ENCODE measurements at regions not wholly inside any gene's neighbourhood (a gene's known extent, or its start where the extent isn't known, plus 50 kb on each side); places are given as distances from the start of the nearest gene placed in this dataset.
"Not testable (repeated sequence)": the region's sequence is repeated elsewhere in the genome, so short reads cannot be mapped to it uniquely, and the experiment has no call there.

DNA sequence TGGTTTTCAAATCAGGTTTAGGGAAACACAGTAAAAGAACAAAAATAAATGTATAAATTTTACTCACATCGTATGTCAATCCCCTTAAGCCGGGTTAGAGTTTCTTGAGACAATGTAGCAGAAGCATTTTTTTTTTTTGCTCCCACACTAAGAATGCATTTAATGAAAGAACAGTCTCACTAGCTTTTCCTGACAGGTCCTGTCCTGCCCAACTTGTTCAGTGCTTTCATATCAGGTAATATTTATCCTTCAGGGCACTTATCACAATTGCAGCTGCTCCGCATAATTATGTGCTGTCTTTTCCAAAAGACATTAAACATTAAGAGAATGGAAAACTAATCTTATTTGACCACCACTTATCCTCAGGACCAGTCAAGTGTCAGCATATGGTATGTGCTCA lies 632.0 kb downstream of the HTR1B start (continued):
- TF ChIP-seq, protein P1, sequence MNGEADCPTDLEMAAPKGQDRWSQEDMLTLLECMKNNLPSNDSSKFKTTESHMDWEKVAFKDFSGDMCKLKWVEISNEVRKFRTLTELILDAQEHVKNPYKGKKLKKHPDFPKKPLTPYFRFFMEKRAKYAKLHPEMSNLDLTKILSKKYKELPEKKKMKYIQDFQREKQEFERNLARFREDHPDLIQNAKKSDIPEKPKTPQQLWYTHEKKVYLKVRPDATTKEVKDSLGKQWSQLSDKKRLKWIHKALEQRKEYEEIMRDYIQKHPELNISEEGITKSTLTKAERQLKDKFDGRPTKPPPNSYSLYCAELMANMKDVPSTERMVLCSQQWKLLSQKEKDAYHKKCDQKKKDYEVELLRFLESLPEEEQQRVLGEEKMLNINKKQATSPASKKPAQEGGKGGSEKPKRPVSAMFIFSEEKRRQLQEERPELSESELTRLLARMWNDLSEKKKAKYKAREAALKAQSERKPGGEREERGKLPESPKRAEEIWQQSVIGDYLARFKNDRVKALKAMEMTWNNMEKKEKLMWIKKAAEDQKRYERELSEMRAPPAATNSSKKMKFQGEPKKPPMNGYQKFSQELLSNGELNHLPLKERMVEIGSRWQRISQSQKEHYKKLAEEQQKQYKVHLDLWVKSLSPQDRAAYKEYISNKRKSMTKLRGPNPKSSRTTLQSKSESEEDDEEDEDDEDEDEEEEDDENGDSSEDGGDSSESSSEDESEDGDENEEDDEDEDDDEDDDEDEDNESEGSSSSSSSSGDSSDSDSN (CRISPR knock-in tag; IDR thresholded peaks at IDR 0.05): no peak
- TF ChIP-seq SRSF1 (optimal IDR thresholded peaks at IDR 0.05; ENCODE audit: low read depth, low read length) (no peak), GPN1 (CRISPR knock-in tag; IDR thresholded peaks at IDR 0.05; ENCODE audit: borderline replicate concordance) (no peak), SMARCC2 (IDR thresholded peaks at IDR 0.05) (no peak), ZMYM3 (CRISPR knock-in tag; IDR thresholded peaks at IDR 0.05) (no peak), DMTF1 (CRISPR knock-in tag; IDR thresholded peaks at IDR 0.05) (no peak), HES4 (CRISPR knock-in tag; IDR thresholded peaks at IDR 0.05; ENCODE audit: borderline replicate concordance) (no peak), HNF4A (CRISPR knock-in tag; IDR thresholded peaks at IDR 0.05) (no peak), STAT5B (CRISPR knock-in tag; IDR thresholded peaks at IDR 0.05) (no peak)

DNA sequence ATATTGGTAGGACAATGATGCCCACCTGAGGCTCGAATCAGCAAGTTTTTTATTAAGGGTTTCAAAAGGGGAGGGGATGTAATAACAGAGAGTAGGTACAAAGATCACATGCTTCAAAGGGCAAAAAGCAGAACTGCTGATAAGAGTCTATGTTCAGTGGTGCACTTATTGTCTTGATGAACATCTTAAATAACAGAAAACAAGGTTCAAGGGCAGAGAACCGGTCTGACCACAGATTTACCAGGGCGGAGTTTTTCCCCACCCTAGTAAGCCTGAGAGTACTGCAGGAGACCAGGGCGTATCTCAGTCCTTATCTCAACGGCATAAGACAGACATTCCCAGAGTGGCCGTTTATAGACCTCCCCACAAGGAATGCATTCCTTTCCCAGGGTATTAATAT lies 639.7 kb downstream of the HTR1B start:
- peaks cover 15% of the 10 kb centered on the region for H3K9me3 ChIP-seq (ENCODE audit: low read length)
- in situ Hi-C loops (cut with HindIII; ENCODE audit: extremely low pct_ligation_motif_present, low pct_unique_long_range_greater_than_20kb); H3K4me3 ChIP-seq (replicated peaks in 1 of 3; ENCODE audit: insufficient read depth in 1 of 3, low read depth in 2 of 3, low read length in 3 of 3); CTCF ChIA-PET (ENCODE audit: low intra/inter-chr PET ratio, low total read pairs); H4K20me1 ChIP-seq (ENCODE audit: insufficient read depth, low read length); H3K27ac ChIP-seq (ENCODE audit: extremely low read length, insufficient read depth, low read length); H3K9ac ChIP-seq (ENCODE audit: insufficient read depth, low read depth, low read length); intact Hi-C loops (cut with micrococcal nuclease; ENCODE audit: unreplicated experiment); BruUV-seq (replicated peaks); H3K4me2 ChIP-seq (ENCODE audit: low read depth, low read length); H3K27me3 ChIP-seq (ENCODE audit: control insufficient read depth in 1 of 2, insufficient read depth in 2 of 2, low read length in 2 of 2); H3K79me2 ChIP-seq (ENCODE audit: insufficient read depth, low read length); H3K4me1 ChIP-seq (ENCODE audit: insufficient read depth, low read length); ATAC-seq; POLR2A ChIA-PET; H3K36me3 ChIP-seq (replicated peaks in 1 of 2; ENCODE audit: control insufficient read depth in 1 of 2, insufficient read depth in 2 of 2, low read length in 2 of 2); H2AFZ ChIP-seq (ENCODE audit: low read length); FAIRE-seq; DNase-seq (ENCODE audit: low spot score): not testable (repeated sequence)
- WGBS (ENCODE audit: low lambda C conversion rate): 36% methylated on average over 3 of the region's 6 CpGs

All from HepG2 (cell line).